HG03442 (cell line): ENCODE measurements at regions not wholly inside any gene's neighbourhood (a gene's known extent, or its start where the extent isn't known, plus 50 kb on each side); places are given as distances from the start of the nearest gene placed in this dataset.
"Not testable (repeated sequence)": the region's sequence is repeated elsewhere in the genome, so short reads cannot be mapped to it uniquely, and the experiment has no call there.

ENCODE experiments used
- ATAC-seq: cut with Tn5 transposase; IDR thresholded peaks from one replicate; pipeline ENCODE4 v1.9.1; 2021; ENCODE audit warnings: mild to moderate bottlenecking, moderate library complexity; ENCODE audit not compliant: unreplicated experiment

DNA sequence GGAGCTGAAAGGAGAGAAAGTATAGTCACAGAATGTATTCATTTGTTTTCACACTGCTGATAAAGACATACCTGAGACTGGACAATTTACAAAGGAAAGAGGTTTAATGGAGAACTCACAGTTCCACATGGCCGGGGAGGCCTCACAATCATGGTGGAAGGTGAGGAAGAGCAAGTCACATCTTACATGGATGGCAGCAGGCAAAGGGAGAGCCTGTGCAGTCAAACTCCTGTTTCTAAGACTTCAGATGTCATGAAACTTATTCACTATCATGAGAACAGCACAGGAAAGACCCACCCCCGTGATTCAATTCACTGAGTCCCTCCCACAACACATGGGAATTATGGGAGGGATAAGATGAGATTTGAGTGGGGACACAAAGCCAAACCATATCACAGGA, 224.7 kb downstream of the LNPK start:
- ATAC-seq: not testable (repeated sequence)

GRCh38 chr2:175769200-175769599, 232.9 kb downstream of the LNPK start:
- ATAC-seq: no peak

DNA sequence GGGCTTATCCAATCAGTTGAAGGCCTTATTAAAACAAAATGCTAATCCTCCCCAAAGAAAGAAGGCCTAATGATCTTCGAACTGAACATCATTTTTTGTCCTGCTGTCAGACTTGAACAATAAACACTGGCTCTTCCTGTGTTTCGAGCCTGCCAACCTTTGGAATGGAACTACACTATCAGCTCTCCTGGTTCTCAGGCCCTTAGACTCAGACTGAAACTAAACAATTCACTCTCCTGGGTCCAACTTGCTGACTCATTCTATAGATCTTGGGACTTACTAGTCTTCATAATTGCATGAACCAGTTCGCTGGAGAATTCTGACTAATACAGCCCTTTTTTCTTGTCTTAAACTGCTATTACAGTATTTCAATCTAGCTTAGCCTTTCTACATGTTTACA, 235.2 kb downstream of the LNPK start:
- no peak for ATAC-seq

DNA sequence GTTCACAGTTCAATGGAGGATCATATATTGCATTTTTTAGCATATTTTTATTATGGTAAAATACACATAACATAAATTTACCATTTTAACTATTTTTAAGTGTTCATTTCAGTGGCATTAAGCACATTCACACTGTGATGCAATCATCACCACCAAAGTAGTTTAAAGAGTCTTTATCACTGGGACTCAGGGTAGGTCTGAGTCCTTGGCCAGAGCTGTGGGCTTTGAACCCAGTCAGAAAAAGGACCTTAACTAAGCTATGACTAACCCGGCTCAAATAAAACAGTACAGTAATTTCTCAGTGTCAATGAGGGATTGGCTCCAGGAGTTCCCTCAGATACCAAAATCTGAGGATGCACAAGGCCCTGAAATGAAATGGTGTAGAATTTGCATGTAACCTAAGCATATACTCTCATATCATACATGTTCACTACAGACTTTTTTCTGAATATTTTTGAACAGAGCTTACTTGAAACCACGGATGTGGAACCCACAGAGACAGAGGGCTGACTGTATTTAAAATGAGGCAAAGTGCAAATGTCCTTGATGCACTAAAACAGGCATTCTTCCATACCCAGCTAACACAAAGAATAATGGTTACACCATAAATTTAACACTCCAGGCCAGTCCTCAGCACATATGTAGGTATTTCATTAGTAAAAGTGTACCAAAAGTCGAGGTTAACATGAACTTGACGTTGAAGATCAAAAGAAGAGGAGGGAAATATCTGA, 246.2 kb downstream of the LNPK start:
- no peak for ATAC-seq

GRCh38 chr2:175755169-175755568, 246.9 kb downstream of the LNPK start:
- no peak for ATAC-seq

- no peak for ATAC-seq
These were observed 251.9 kb downstream of the LNPK start for GRCh38 chr2:175750195-175750594.

DNA sequence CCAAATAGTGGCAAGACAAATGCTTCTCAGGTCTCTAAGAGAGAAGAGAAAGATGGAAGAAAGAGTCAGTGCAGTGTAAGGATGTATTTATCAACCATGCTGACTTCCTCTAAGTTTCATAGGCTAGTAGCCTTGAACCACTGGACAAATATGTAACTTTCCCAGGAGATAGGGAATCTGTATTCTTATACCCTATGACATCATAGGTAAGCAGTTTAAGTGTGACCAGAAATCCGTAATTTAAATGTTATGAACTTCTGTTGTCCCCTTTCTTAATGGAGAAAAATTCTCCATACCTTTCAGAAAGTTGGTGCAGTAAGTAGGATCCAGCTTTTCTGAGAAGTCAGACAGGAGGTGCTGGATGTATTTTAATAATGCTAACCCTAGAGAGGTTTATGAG, 256.2 kb downstream of the LNPK start:
- no peak for ATAC-seq

GRCh38 chr2:175744000-175744399, 258.1 kb downstream of the LNPK start:
- no peak for ATAC-seq

DNA sequence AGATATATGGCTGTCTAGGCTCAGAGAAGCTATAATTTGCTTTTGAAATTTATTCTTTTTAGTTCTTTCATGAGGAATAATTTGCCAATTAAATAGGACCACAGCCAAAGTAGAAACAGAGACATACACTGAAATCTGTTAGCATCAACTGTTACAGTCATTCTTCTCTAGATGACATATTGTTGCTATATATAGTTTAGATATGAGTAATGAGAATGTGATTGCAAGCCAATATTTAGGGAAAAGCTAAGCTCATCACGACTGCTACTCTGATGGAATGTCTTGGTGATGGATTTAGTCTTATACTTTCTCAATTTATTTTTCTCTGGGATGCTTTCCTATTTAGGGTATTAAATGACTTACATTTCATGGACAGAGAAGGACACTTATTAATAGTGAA, 259.1 kb downstream of the LNPK start:
- no peak for ATAC-seq

DNA sequence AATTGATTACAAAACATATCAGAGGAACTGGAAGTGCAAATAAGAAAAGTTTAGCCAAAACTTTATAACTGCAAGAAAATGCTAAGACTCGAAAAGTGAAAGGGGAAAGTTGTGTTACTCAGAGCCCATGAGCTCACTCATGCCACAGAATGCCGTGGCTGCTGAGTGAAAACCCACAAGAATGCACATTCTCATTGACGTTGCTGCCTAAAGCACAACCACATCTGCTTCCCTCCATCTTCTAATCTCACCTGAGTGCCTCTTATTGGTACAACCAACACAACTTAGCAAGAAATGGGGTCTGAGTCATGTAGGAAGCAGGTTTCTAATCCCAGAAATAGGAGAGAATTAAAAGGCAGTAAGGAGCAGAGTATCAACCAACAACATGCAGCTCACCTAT, 259.7 kb downstream of the LNPK start:
- ATAC-seq: no peak

DNA sequence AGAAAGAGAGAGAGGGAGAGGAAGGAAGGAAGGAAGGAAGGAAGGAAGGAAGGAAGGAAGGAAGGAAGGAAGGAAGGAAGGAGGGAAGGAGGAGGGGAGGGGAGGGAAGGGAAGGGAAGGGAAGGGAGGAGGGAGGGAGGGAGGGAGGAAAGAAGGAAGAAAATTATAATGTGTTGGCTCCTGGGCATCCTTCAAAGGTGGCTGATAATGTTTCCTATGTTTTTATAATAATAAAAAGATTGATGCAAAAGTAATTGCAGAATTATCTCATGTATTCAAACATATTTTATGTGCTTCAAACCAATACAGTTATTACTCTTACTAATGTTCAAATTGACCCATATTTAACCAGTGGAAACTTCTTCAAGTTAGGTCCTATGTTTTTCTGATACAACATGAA, 260.9 kb downstream of the LNPK start:
- no peak for ATAC-seq

DNA sequence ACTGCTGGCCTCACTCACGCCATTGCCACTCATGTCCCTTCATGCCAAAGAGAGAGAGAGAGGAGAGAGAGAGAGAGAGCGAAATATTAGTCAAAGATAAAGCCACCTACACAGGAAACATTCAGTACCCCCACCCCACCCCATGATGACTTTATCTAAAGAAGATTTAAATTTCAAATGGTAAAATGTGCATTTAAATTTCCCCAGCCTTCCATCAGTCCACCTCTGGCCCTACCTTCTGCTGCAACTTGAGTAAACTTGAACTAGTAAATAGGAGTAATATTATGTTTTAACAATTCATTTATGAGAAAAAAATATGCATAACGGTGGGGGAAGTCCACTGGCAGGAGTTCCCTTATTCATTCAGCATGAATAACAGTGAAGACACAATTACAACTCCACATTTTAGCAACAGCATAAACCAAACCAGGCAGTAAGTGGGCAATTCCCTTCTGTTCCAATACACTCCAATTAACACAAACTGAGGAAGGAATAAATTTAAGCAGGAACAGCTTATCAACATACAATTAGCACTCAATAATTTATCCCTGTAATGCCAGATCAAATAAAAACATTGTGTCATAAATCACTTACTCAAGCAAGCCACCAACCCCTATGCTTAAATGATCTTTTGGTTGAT, 264.2 kb downstream of the LNPK start:
- ATAC-seq: no peak

DNA sequence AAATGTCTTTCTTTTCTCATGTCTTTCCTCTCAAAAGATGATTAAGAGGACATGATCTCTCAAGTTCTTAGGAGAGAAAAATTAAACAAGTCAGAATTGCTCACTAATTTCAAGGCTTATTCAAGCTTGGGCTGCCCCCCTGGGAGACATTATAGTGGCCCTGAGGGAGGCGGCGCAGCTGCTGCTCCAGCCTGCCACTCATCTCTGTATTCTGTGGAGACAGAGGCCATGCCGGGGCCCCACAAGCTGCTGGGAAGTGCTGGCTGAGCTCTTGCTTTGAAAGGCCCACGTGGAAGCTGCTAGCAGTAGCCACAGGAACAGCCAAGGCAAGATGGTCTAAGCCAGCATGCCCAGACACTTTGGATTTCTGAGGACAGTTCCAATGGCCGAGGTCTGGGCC, 267.4 kb downstream of the LNPK start:
- ATAC-seq: no peak

DNA sequence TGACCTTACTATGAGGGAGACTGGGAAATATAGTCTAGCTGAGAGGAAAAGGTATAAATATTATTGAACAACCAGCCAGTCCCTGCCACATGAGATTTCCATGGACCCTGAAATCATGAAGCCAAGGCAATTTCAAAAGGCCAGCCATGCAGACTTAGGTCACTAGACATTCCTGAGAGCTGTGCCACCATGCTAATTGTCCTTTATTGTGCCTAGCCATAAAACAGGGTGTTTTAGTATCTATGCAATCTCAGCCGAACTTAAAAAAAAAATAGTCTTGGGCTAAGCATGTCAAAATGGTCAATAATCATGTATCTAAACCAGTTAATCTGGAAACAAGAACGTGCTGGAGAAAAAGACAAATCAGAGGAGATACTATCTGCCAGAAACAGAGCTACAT, 269.5 kb downstream of the LNPK start:
- no peak for ATAC-seq

DNA sequence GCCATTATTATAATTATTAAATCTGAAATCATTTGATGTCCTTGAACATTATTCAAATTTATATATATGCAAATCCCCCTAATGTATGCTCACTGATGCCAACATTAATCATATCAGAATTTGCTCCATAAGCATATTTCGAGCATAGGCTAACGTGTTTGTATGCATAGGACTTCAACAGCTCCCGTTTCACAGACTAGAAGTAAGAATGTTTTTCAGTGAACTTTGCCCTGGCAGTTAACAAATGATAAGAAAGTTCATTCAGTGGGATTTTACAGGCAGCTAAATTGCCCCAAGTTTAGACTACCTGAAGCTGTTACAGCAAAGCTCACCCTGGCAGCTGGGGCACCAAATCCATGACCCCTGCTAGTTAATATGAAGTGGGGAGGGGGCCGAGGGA, 272.0 kb downstream of the LNPK start:
- no peak for ATAC-seq

GRCh38 chr2:175729049-175729706, 272.9 kb downstream of the LNPK start:
- no peak for ATAC-seq

GRCh38 chr2:175728032-175728431, 274.0 kb downstream of the LNPK start:
- no peak for ATAC-seq

- no peak for ATAC-seq
These were observed 275.8 kb downstream of the LNPK start for GRCh38 chr2:175726223-175726622.

GRCh38 chr2:175709248-175709647, 292.8 kb downstream of the LNPK start:
- no peak for ATAC-seq

DNA sequence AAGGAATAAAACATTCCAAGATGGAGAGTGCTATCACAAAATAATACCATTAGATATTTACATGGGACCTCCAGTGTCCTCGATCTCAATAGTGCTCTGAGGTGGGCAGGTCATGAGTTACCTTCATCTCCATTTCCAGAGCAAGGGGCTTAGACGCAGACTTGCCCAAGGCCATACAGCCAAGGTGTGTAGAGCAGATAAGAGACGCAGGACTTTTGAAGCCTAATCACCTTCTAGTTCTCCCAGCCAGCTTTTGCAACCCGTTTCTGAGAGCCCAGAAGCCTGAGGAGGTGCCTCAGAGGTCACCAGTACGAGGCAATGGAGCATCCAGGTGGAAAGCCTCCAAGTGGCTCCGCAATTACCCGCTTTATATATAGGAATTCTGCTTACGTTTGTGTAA, 294.7 kb downstream of the LNPK start:
- ATAC-seq: no peak

- ATAC-seq: not testable (repeated sequence)
These were observed 297.5 kb downstream of the LNPK start for GRCh38 chr2:175704568-175704967.

- no peak for ATAC-seq
These were observed 304.0 kb downstream of the LNPK start for GRCh38 chr2:175698061-175698460.
